ENCODE measurements at regions not wholly inside any gene's neighbourhood (a gene's known extent, or its start where the extent isn't known, plus 50 kb on each side); places are given as distances from the start of the nearest gene placed in this dataset.

DNA sequence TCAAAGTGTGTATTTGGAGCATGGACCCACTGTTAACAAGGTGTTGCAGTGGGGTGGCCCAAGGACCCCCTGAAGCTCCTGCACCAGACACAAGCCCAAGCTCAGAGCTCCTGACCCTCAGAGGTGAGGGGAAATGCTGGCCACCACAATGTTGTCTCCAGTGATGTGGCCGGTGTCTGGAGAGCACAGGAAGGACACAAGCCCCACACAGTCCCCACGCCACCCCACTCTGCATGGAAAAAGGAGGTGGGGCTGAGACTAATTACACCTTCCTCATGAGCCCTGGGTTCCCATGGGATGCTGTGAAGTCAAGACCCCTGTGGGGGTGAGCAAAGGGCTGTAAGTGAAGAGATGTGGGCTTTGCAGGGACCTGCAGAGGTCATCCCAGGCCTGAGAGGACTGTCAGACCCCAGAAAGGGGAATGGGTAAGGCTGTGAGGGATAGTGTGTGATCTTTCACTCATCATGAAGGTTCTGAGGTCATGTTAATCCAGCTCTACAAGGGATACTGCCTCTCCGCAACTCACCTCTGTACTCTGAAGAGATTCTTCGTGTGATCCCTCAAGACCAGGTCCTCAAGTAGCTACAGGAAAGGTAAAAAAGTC lies 136.3 kb upstream of the DHRS4 start:
- Histone ChIP-seq H3K9ac (ENCODE audit: low read length) (no peak overlapping the region), H3K36me3 (ENCODE audit: control insufficient read depth, insufficient read depth, low read length) (no peaks in the 10 kb centered on the region), H3K4me3 (ENCODE audit: low read length) (no peak overlapping the region), H3K27ac (ENCODE audit: low read depth, low read length) (no peak overlapping the region), H3K27me3 (ENCODE audit: control insufficient read depth, insufficient read depth, low read length) (no peaks in the 10 kb centered on the region), H3K4me1 (ENCODE audit: control insufficient read depth, insufficient read depth, low read length) (no peaks in the 10 kb centered on the region)

DNA sequence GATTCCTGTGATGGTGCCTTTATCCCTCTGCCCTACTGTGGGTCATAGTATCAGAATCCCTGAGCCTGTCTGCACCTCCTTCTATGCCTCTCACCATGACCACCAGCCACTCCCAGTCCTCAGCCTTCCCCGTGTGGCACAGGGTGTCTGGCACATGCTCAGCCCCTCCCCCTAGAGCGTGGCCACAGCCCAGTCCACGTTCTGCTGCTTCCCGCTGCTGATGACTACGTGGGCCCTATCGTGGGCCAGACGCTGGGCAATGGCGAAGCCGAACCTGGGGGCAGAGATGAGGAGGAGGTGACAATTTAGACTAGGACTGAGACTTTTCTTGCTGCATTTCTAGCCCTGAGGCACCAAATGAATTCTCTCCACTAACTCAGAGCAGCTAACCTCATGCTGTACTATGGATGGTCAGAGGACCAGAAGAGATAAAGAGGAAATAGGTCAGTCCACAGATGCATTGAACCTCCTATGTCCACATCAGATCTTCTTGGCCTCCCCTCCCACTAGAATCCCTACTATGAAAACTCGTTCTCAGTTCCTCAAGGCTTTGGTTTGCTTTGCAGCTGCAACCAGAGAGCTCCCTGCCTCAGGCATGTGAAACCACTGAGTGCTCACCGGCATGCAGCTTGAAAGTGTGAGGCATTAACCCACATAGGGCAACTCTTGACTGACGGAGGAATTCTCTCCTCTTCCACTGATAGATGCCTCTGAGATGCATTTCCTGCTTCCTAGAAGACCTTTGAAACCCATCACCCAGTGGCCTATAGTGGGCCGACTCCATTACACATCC lies 126.3 kb upstream of the DHRS4 start:
- no peak overlapping the region for H3K27ac ChIP-seq (ENCODE audit: low read depth, low read length)
- no peaks in the 10 kb centered on the region for H3K27me3 ChIP-seq (ENCODE audit: control insufficient read depth, insufficient read depth, low read length)
- H3K36me3 ChIP-seq (ENCODE audit: control insufficient read depth, insufficient read depth, low read length): no peaks in the 10 kb centered on the region
- H3K4me3 ChIP-seq (ENCODE audit: low read length): no peak overlapping the region
- no peak overlapping the region for H3K9ac ChIP-seq (ENCODE audit: low read length)
- peaks cover 4% of the 10 kb centered on the region for H3K4me1 ChIP-seq (ENCODE audit: control insufficient read depth, insufficient read depth, low read length)

DNA sequence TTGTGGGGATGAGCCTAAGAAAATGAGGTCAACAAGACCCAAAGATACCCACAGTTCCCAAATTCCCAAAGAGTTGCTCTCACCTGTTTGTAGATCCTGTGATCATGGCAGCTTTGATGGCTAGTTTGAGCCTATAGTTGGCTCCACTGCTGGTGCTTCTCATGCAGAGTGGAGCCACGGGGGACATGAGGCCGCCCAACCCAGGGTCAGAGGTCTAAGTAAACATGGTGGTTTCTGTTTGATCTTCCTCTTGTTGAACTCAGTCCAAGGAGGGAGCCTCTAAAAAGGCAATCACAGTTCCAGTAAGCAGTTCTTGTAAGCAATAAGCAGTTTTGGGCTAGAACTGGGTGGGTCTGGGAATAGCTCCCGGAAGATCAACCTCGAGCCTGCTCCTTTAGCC lies 125.6 kb upstream of the DHRS4 start:
- no peaks in the 10 kb centered on the region for H3K27me3 ChIP-seq (ENCODE audit: control insufficient read depth, insufficient read depth, low read length)
- no peak overlapping the region for H3K27ac ChIP-seq (ENCODE audit: low read depth, low read length)
- no peak overlapping the region for H3K9ac ChIP-seq (ENCODE audit: low read length)

DNA sequence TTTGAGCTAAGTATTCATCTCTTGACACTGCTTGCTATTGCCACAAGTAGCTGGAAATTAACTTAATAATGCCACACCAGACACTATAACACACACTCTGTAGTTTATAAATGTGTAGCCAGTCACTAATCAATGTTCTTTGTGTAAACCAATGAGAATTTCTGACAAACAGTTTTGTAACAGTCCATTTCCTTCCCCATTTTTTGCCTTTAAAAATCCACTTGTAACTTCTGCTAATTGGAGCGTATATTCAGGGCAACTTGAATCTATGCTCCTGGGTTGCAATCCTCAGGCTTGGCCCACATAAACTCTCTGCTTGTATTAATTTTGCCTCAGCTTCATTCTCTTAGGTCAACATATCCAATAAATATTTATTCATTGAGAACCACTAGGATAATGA lies 125.0 kb upstream of the DHRS4 start:
- no peak overlapping the region for H3K4me3 ChIP-seq (ENCODE audit: low read length)
- H3K27ac ChIP-seq (ENCODE audit: low read depth, low read length): no peak overlapping the region
- no peaks in the 10 kb centered on the region for H3K27me3 ChIP-seq (ENCODE audit: control insufficient read depth, insufficient read depth, low read length)
- H3K4me1 ChIP-seq (ENCODE audit: control insufficient read depth, insufficient read depth, low read length): peaks cover 4% of the 10 kb centered on the region
- no peaks in the 10 kb centered on the region for H3K36me3 ChIP-seq (ENCODE audit: control insufficient read depth, insufficient read depth, low read length)
- no peak overlapping the region for H3K9ac ChIP-seq (ENCODE audit: low read length)

More for the DNA sequence above, 125.6 kb upstream of the DHRS4 start:
- Histone ChIP-seq H3K36me3 (ENCODE audit: control insufficient read depth, insufficient read depth, low read length) (no peaks in the 10 kb centered on the region), H3K4me3 (ENCODE audit: low read length) (no peak overlapping the region), H3K4me1 (ENCODE audit: control insufficient read depth, insufficient read depth, low read length) (peaks cover 4% of the 10 kb centered on the region)

DNA sequence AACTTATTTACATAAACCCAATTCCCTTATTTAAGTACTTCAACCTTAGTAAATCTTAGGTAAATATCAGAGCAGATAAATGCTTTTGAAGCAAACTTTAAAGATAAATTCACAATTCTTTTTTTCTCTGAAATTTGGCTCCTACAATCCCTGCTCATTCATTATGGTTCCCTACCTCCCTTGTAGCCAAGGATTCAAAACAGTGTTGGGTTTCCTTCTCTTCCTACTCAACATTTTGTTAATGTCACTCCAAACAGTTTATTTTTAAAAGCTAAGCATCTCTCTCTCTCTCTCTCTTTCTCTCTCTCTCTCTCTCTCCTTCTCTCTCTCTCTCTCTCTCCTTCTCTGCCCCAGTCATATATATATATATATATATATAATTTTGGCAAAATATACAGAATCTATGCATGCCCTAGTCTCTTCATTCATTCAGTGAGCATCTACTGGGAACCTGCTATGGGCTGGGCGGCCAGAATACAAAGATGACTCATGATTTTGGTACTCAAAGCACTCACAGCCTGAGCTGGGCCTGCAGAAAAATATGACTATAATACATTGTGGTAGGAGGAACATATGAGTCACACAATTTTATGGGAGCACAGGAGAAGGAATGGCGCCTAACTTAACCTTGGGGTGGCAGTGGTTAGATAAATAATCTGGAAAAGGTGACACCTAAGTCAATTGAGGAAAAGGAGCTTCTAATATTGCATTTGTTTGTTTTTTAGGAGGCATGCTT lies 123.7 kb upstream of the DHRS4 start:
- H3K9ac ChIP-seq (ENCODE audit: low read length): no peak overlapping the region
- H3K36me3 ChIP-seq (ENCODE audit: control insufficient read depth, insufficient read depth, low read length): no peaks in the 10 kb centered on the region
- no peak overlapping the region for H3K27ac ChIP-seq (ENCODE audit: low read depth, low read length)
- H3K4me1 ChIP-seq (ENCODE audit: control insufficient read depth, insufficient read depth, low read length): peaks cover 4% of the 10 kb centered on the region
- no peaks in the 10 kb centered on the region for H3K27me3 ChIP-seq (ENCODE audit: control insufficient read depth, insufficient read depth, low read length)
- no peak overlapping the region for H3K4me3 ChIP-seq (ENCODE audit: low read length)

DNA sequence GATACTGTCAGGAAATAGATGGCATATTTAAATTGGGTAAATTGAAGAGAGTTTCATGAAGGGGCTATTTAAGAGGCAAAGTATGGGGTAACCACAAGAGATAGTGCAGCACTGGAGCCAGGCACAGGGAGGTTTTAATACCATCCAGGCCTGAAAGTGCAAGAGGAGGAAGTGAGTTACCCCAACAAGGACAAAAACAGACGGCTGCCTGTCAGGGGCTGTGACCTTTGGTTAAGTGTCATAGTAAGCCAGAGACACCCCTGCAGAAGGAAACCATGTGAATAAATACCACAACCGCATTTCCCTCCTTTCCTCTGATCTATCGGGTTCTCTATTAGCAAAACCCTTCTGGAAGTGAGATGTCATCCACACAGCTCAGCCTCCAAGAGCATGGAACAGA lies 122.0 kb upstream of the DHRS4 start:
- no peak overlapping the region for H3K27ac ChIP-seq (ENCODE audit: low read depth, low read length)
- peaks cover 4% of the 10 kb centered on the region for H3K4me1 ChIP-seq (ENCODE audit: control insufficient read depth, insufficient read depth, low read length)
- H3K4me3 ChIP-seq (ENCODE audit: low read length): no peak overlapping the region
- no peaks in the 10 kb centered on the region for H3K27me3 ChIP-seq (ENCODE audit: control insufficient read depth, insufficient read depth, low read length)
- no peaks in the 10 kb centered on the region for H3K36me3 ChIP-seq (ENCODE audit: control insufficient read depth, insufficient read depth, low read length)
- H3K9ac ChIP-seq (ENCODE audit: low read length): no peak overlapping the region

DNA sequence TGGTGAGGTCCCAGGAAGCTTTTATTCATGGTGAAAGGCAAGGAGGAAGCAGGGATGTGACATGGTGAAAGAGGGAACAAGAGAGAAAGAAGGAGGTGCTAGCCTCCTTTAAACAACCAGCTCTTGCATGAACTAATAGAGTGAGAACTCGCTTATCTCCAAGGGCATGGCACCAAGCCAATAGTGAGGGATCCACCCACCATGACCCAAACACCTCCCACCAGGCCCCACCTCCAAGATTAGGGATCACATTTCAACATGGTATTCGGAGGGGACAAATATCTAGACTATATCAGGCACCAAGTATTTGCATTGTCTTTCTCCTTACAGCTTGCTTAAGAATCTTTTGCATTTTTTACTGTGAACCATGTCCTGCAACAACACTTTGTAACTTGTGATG lies 91.9 kb upstream of the DHRS4 start:
- Histone ChIP-seq H3K4me3 (ENCODE audit: low read length) (no peak overlapping the region), H3K36me3 (ENCODE audit: control insufficient read depth, insufficient read depth, low read length) (no peaks in the 10 kb centered on the region), H3K27me3 (ENCODE audit: control insufficient read depth, insufficient read depth, low read length) (no peaks in the 10 kb centered on the region), H3K9ac (ENCODE audit: low read length) (no peak overlapping the region), H3K4me1 (ENCODE audit: control insufficient read depth, insufficient read depth, low read length) (no peaks in the 10 kb centered on the region), H3K27ac (ENCODE audit: low read depth, low read length) (no peak overlapping the region)

DNA sequence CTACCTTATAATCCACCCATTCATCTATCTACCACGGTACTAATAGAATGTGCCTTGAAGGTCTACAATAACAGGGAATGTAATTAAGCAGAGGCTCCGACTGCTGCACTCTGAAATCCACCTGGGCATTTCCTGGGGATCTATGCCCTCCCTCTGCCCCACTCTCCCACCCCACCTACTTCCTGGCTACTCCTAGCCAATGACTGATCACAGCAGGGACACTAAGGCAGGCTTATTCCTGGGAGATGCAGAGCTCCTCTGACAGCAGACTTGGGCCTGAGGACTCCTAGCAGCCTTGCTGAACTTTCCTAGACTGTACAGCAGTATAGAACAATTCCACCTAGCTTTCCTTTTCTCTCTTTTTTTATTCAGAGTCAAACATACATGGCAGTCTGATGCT lies 91.1 kb upstream of the DHRS4 start:
- Histone ChIP-seq H3K4me3 (ENCODE audit: low read length) (no peak overlapping the region), H3K27me3 (ENCODE audit: control insufficient read depth, insufficient read depth, low read length) (no peaks in the 10 kb centered on the region), H3K9ac (ENCODE audit: low read length) (no peak overlapping the region), H3K27ac (ENCODE audit: low read depth, low read length) (no peak overlapping the region), H3K4me1 (ENCODE audit: control insufficient read depth, insufficient read depth, low read length) (no peaks in the 10 kb centered on the region), H3K36me3 (ENCODE audit: control insufficient read depth, insufficient read depth, low read length) (no peaks in the 10 kb centered on the region)

DNA sequence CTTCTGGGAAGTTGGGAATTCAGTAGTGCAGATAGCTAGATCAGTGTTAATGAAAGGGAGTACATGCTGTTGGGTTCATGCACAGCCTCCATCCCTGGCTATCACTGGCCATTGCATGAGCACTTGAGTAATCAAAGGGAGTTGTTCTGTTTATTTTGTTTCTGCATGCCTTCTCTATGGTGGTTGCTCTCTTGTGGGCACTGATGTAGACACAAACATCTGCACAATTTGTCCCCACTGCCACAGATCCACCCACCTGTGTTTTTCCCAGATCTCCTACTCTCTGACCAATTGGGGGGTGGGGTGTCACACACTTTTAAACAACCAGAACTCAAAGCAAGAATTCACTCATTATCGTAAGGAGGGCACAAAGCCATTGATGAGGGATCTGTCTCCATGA lies 89.7 kb upstream of the DHRS4 start:
- H3K27me3 ChIP-seq (ENCODE audit: control insufficient read depth, insufficient read depth, low read length): no peaks in the 10 kb centered on the region
- no peaks in the 10 kb centered on the region for H3K4me1 ChIP-seq (ENCODE audit: control insufficient read depth, insufficient read depth, low read length)
- no peak overlapping the region for H3K27ac ChIP-seq (ENCODE audit: low read depth, low read length)
- no peak overlapping the region for H3K4me3 ChIP-seq (ENCODE audit: low read length)
- no peak overlapping the region for H3K9ac ChIP-seq (ENCODE audit: low read length)
- no peaks in the 10 kb centered on the region for H3K36me3 ChIP-seq (ENCODE audit: control insufficient read depth, insufficient read depth, low read length)

DNA sequence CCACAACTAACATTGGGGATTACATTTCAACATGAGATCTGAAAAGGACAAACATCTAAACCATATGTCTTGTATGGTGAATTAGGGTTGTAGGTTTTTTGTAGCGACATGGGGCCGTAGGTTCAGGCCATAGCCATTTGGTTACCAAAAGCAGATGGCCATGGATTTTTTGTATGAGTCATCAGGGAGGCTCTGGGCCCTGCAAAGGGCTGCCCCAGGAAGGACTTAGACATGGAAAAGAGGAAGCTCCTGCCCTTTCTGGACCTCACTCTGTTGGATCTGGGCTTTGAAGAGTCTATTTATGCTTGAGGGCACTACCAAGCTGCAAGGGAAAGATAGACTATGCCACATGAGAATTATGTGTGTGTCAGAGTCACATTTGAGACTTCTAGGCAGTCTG lies 89.3 kb upstream of the DHRS4 start:
- Histone ChIP-seq H3K27me3 (ENCODE audit: control insufficient read depth, insufficient read depth, low read length) (no peaks in the 10 kb centered on the region), H3K36me3 (ENCODE audit: control insufficient read depth, insufficient read depth, low read length) (no peaks in the 10 kb centered on the region), H3K9ac (ENCODE audit: low read length) (no peak overlapping the region), H3K4me3 (ENCODE audit: low read length) (no peak overlapping the region), H3K27ac (ENCODE audit: low read depth, low read length) (no peak overlapping the region), H3K4me1 (ENCODE audit: control insufficient read depth, insufficient read depth, low read length) (no peaks in the 10 kb centered on the region)

DNA sequence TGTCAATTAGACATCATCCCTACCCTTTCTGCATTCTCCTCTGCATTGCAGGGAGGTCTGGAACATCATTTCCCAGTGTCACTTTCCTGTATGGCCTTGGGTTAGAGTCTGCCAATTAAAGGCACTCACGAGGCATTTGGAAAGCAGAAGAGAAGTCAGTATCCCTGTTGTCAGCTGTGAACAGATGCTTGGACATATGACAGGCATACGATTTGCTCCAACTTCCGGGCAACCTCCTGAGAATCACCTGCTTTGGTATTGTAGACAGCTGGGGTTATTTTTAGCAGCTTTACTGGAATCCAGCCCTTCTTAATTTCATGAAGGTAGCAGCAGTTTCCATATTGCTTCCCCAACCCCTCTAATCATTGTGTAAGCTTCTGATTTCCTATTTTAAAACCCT lies 88.7 kb upstream of the DHRS4 start:
- H3K4me1 ChIP-seq (ENCODE audit: control insufficient read depth, insufficient read depth, low read length): no peaks in the 10 kb centered on the region
- no peaks in the 10 kb centered on the region for H3K27me3 ChIP-seq (ENCODE audit: control insufficient read depth, insufficient read depth, low read length)
- H3K4me3 ChIP-seq (ENCODE audit: low read length): no peak overlapping the region
- H3K9ac ChIP-seq (ENCODE audit: low read length): no peak overlapping the region
- H3K36me3 ChIP-seq (ENCODE audit: control insufficient read depth, insufficient read depth, low read length): no peaks in the 10 kb centered on the region
- H3K27ac ChIP-seq (ENCODE audit: low read depth, low read length): no peak overlapping the region

DNA sequence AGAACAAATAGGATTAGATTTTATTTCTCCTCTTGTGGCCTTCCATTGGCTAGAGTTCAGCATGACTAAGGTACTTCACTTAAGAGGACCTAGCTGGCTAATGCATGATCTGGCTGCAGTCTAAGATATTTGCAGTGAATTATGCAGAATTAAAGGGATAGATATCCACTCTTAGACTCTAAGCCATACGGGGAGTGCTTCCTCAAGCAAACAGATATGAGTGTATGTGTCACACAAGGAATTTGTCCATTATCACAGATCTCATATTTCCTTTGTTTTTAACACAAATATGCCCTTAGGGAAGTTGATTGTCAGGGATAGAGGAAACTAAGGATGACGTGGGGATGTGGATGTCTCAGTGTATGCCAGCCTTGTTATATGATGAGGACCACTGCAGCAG lies 88.1 kb upstream of the DHRS4 start:
- H3K27me3 ChIP-seq (ENCODE audit: control insufficient read depth, insufficient read depth, low read length): no peaks in the 10 kb centered on the region
- no peaks in the 10 kb centered on the region for H3K36me3 ChIP-seq (ENCODE audit: control insufficient read depth, insufficient read depth, low read length)
- no peak overlapping the region for H3K27ac ChIP-seq (ENCODE audit: low read depth, low read length)

More for the DNA sequence above, 88.1 kb upstream of the DHRS4 start:
- H3K9ac ChIP-seq (ENCODE audit: low read length): no peak overlapping the region
- H3K4me3 ChIP-seq (ENCODE audit: low read length): no peak overlapping the region
- H3K4me1 ChIP-seq (ENCODE audit: control insufficient read depth, insufficient read depth, low read length): no peaks in the 10 kb centered on the region

All from rectal smooth muscle tissue (tissue), 1 donor.